ENCODE measurements at regions not wholly inside any gene's neighbourhood (a gene's known extent, or its start where the extent isn't known, plus 50 kb on each side); places are given as distances from the start of the nearest gene placed in this dataset.

DNA sequence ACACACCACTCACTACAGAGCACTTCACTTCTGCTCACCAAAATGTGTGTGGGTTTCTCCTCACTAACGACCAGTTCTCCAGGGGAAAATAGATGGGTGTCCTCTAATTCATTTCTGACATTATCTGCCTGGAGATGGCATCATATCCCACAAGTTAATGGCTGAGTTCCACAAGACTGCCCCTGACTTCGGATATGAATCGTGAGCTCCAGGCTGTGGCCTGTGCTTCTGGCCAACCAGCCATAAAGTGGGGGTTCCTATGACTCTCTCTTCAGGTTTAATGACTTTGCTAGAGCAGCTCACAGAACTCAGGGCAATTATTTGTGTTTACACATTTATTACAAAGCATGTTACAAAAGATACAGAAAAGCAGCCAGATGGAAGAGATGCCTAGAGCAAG is 113.0 kb upstream of the SYT13 start:
- TF ChIP-seq, protein P1, sequence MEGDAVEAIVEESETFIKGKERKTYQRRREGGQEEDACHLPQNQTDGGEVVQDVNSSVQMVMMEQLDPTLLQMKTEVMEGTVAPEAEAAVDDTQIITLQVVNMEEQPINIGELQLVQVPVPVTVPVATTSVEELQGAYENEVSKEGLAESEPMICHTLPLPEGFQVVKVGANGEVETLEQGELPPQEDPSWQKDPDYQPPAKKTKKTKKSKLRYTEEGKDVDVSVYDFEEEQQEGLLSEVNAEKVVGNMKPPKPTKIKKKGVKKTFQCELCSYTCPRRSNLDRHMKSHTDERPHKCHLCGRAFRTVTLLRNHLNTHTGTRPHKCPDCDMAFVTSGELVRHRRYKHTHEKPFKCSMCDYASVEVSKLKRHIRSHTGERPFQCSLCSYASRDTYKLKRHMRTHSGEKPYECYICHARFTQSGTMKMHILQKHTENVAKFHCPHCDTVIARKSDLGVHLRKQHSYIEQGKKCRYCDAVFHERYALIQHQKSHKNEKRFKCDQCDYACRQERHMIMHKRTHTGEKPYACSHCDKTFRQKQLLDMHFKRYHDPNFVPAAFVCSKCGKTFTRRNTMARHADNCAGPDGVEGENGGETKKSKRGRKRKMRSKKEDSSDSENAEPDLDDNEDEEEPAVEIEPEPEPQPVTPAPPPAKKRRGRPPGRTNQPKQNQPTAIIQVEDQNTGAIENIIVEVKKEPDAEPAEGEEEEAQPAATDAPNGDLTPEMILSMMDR (conservative IDR thresholded peaks at IDR 0.05) = no peak
- TF ChIP-seq EZH2 (IDR thresholded peaks at IDR 0.05; ENCODE audit: low read depth) = no peak

Measured in PC-9 (cell line).